ENCODE measurements at regions not wholly inside any gene's neighbourhood (a gene's known extent, or its start where the extent isn't known, plus 50 kb on each side); places are given as distances from the start of the nearest gene placed in this dataset.

GRCh38 chr14:71591231-71591630 lies 341.0 kb upstream of the RGS6 start:
- H3K27me3 Mint-ChIP-seq (ENCODE audit: insufficient read depth, low read depth, poor library complexity) = peaks cover 1% of the 10 kb centered on the region
- Histone ChIP-seq H3K4me3 (no peak overlapping the region), H3K4me1 (ENCODE audit: insufficient read depth) (peaks cover 9% of the 10 kb centered on the region), H3K27me3 (ENCODE audit: insufficient read depth) (no peaks in the 10 kb centered on the region), H3K4me2 (no peak overlapping the region), H4K20me1 (replicated peaks; ENCODE audit: insufficient read depth) (no peaks in the 10 kb centered on the region), H3K27ac (ENCODE audit: low read depth) (no peak overlapping the region), H3F3A (replicated peaks; ENCODE audit: low read depth) (no peaks in the 10 kb centered on the region), H3K9me2 (ENCODE audit: insufficient read depth) (no peaks in the 10 kb centered on the region), H2AFZ (no peak overlapping the region), H3K79me2 (replicated peaks; ENCODE audit: insufficient read depth) (peaks cover 7% of the 10 kb centered on the region), H3K36me3 (ENCODE audit: insufficient read depth) (no peaks in the 10 kb centered on the region)
- ATAC-seq = no peak
- no peak for TF ChIP-seq ZNF331 (CRISPR knock-in tag; IDR thresholded peaks at IDR 0.05; ENCODE audit: low read depth)
- TF ChIP-seq ETS1 (IDR thresholded peaks at IDR 0.05) = no peak
- no peak for TF ChIP-seq POLR2AphosphoS5 (IDR thresholded peaks at IDR 0.05; ENCODE audit: low read depth)
- TF ChIP-seq ZNF462 (CRISPR knock-in tag; IDR thresholded peaks at IDR 0.05) = no peak
- no peak for TF ChIP-seq JUNB (IDR thresholded peaks at IDR 0.05; ENCODE audit: unreplicated experiment)
- TF ChIP-seq EZH2 (IDR thresholded peaks at IDR 0.05; ENCODE audit: low read depth, unreplicated experiment) = no peak
- TF ChIP-seq EZH2phosphoT487 (IDR thresholded peaks at IDR 0.05; ENCODE audit: unreplicated experiment) = no peak
- no peak for TF ChIP-seq STAT1 (IDR thresholded peaks at IDR 0.05; ENCODE audit: unreplicated experiment)
- no peak for TF ChIP-seq CTCF (conservative IDR thresholded peaks at IDR 0.05; ENCODE audit: low read depth in 2 of 2)
- no peak for TF ChIP-seq CREB1 (CRISPR knock-in tag; IDR thresholded peaks at IDR 0.05; ENCODE audit: low read depth)
- no peak for TF ChIP-seq ZNF114 (CRISPR knock-in tag; IDR thresholded peaks at IDR 0.05)
- no peak for TF ChIP-seq NANOG (IDR thresholded peaks at IDR 0.05; ENCODE audit: borderline replicate concordance)
- no peak for TF ChIP-seq REST (IDR thresholded peaks at IDR 0.05; ENCODE audit: unreplicated experiment)
- H3K36me3 Mint-ChIP-seq (ENCODE audit: low read depth) = peaks cover 5% of the 10 kb centered on the region; the same call in 2 of the 3 replicates
- H3K4me1 Mint-ChIP-seq = peaks cover 17% of the 10 kb centered on the region
- H3K27ac Mint-ChIP-seq = no peak overlapping the region
- no peak for DNase-seq (ENCODE audit: low spot score)
- no peak overlapping the region for H3K4me3 Mint-ChIP-seq
- H3K9me3 Mint-ChIP-seq = no peaks in the 10 kb centered on the region

Measured in GM23338 (cell line).